Right kidney (tissue), 1 donor: ENCODE measurements at regions not wholly inside any gene's neighbourhood (a gene's known extent, or its start where the extent isn't known, plus 50 kb on each side); places are given as distances from the start of the nearest gene placed in this dataset.
A peak's percentile ranks its signal among the peaks of the same experiment; 100 is the strongest.
"Not testable (repeated sequence)": the region's sequence is repeated elsewhere in the genome, so short reads cannot be mapped to it uniquely, and the experiment has no call there.

Experiments
- DNase-seq: peaks from one replicate; pipeline ENCODE4 v3.0.0-alpha.2; 2016

DNA sequence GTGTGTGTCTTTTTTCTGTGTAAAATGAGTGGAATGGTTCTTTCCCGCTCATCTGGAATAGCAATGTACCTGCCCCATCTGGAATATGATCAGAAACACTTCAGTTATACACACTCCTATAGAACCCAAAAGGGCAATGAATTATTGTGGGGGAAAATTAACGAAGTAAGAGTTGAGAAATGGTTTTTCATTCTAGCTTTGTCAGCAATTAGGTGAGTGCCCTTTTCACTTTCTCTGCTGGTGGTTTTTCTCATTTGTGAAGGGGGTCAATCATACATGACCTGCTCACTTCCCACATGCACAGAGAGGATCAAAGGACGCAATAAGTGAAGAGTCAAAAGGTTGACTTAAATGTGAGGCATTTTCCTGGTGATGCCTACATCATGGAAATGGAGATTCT, 168.0 kb downstream of the HS3ST3B1 start:
- DNase-seq = no peak

DNA sequence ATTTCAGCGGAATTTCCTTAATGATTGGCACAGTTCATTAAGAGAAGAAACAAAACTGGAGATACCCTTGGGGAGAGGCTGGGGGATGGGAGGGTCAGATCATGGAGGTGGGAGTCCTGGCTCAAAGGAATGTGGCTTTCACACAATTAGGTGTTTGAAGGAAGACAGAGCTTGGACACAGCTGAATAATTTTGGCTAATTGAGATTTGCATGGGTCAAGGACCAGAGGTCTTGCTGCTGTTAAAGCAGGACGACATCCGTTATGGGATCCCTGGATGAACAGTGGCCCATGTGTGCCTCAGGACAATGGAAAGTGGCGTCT, 160.3 kb downstream of the HS3ST3B1 start:
- DNase-seq = no peak

- DNase-seq = peak; percentile 31
Observed at GRCh38 chr17:14460516-14461226, 159.8 kb downstream of the HS3ST3B1 start.

DNA sequence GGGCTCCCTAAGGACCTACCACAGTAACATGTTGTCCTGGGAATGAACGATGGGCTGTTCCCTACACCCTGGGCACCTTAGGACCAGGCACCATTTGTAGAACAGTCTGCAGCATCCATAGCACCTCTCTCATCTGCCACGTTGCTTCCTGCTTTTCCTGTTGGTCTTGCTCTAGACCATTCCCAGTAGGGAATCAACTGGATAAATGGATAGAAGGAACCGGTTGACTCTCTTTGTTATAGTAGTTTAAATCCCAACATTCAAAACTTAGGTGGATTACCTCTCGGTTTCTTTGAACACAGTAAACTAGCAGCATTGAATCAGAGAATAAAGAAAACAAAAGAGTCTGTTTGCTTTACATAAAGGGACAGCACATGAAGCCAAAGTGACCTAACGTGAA, 159.1 kb downstream of the HS3ST3B1 start:
- no peak for DNase-seq

DNA sequence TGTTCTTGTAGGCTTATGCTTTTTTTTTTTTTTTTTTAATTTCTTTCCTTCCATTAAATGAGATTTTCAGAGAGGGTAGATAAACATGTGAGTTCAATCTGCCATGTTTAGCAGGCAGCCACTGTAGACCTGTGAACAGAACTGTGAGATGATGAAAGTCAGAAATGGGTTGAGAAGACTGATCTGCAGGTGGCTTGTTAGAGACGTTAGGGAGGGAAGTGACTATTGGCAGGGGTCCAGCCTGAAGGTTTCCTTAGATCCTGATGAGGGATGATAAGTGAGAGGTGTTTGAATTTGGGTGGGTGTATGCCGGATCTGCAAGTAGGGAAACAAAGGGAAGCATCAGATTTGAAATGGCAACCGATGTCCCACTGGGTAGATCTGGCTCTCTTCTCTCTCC, 157.8 kb downstream of the HS3ST3B1 start:
- no peak for DNase-seq

DNA sequence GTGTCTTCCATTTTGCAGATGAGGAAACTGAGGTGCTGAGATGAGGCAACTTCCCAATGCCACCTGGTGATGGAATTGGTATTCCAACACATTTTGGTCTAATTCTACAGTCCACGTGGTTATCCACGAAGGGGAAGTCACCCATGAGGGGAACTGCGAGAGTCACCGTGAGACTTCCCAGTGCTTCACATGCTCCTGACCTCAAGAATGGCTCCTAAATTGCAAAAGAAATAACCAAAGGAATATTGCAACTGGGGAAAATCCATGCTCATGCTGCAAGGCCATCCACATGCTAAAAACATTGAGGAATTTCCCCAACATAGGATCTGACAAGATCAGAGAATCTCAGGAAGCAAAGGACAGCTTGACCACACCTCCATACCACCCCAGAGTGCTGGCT, 153.9 kb downstream of the HS3ST3B1 start:
- no peak for DNase-seq

DNA sequence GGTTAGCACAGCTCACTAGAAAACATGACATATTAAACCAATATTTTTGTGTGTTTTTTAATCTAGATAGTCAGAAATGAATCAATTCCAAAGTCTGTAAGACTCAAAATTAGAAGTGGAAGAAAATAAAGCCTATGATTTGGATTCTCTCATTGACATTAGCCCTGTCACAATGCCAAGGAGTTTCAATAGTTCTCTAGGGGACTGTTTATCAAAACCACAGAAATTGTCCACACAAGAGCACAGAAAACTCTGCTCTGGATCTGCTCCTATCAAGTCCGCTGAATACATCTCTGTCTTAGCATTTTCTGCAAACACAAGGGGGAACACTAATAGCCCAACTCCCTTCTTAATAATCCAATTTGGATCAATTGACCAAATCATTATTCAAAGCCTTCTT, 152.0 kb downstream of the HS3ST3B1 start:
- no peak for DNase-seq

- peak; percentile 13 for DNase-seq
Observed at GRCh38 chr17:14451729-14452191, 150.9 kb downstream of the HS3ST3B1 start.

DNA sequence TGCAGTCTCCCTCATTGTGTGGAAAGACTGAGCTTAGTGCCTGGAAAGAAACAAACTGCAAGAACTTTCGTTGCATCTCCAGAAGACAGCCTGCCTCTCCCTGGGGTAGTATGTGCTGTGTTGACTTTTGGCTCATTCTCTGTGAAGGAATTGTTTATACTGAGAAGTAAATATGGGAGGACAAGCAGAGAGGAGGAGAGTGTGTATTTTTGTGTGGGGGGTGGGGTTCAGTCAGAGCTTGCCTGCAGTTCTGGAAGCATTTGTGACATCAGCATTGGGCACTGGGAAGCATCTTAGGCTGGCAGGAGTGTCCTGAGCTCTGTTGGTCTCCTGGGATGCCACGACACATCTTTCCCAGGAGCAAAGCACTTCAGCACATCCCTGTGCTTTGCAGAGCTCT, 147.9 kb downstream of the HS3ST3B1 start:
- DNase-seq = no peak

DNA sequence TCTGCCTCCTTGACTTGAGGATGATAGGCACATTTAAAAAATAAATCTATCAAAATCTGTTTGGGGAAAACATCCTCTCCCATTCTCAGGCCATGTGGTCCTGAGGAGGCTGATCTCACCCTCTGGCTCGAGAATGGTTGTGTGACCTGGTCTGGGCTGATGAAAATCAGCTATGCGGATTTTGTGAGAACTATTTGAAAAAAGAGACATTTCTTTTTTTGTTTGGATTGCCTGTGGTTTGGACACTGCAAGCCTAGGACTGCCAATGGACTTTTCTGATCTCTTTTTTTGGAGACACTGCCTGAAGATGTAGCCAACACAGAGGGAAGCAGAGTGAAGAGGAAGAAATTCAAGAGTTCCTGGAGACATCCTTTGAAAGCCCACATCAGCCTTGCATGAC, 145.9 kb downstream of the HS3ST3B1 start:
- DNase-seq = no peak

DNA sequence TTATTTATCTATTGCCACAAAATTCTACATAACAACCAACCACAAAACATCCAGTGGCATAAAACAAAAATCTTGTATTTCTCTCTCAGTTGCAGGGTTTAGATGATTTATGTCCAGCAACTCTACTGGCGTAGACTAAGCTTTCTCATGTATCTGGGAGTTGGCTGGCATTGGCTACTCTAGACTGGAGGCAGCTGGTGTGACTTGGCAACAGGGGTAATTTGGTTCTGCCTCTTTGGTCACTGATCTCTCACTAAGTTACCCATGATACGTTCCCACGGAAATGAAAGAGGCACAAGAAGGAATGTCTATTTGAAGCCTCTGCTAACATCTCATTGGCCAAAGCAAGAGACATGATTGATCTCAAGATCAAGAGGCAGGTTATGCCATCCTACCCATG, 144.0 kb downstream of the HS3ST3B1 start:
- DNase-seq = no peak

DNA sequence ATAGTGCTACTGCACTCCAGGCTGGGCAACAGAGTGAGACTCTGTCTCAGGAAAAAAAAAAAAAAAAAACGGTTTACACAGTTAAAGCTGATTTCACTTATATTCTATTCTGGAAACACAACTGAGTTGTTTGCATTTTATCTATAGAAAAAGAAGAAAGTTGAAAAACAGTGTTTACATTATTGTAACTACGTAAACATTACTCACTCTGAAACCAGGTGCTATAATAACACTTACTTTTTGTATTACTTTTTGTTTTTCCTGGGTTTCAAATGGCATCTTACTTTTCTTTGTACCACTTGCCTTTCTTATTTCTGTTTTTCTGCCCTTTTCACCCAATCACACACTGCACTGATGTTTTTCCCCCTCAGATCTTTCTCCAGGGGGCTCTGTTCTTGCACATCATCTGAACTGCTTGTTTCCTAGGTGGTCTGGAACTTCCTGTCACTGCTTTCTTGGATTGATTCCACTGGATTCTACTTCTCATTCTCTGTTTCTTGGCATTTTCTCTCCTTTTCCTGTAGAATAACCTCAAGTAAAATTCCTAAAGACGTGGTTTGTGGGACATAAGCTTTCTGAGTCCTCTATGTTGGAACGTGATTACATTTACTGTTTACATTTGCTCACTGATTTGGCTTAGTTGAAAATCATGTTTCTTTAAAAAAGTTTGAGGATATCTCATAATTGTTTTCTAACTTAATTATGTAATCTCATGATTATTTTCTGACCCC, 142.1 kb downstream of the HS3ST3B1 start:
- no peak for DNase-seq

- DNase-seq = no peak
Observed at GRCh38 chr17:14437176-14437575, 136.3 kb downstream of the HS3ST3B1 start.

GRCh38 chr17:14436266-14436665, 135.4 kb downstream of the HS3ST3B1 start:
- no peak for DNase-seq

GRCh38 chr17:14434506-14434905, 133.6 kb downstream of the HS3ST3B1 start:
- no peak for DNase-seq

DNA sequence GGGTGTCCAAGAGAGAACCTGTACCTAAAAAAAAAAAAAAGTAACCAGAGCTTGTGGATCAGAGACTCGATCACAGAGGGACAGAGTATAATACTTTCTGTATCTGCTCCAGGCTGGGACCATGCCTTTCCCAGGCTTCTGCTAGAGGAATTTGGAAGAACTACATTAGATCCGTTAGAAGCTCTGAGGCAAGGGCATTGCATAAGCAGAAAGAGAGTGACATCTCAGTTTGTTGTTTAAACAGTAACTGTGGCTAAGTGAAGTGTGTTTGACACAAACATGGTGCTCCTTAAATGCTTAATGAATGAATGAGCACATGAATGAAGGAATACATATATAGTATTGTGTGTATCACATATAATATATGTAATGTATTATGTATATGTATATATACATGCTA, 131.2 kb downstream of the HS3ST3B1 start:
- no peak for DNase-seq

DNA sequence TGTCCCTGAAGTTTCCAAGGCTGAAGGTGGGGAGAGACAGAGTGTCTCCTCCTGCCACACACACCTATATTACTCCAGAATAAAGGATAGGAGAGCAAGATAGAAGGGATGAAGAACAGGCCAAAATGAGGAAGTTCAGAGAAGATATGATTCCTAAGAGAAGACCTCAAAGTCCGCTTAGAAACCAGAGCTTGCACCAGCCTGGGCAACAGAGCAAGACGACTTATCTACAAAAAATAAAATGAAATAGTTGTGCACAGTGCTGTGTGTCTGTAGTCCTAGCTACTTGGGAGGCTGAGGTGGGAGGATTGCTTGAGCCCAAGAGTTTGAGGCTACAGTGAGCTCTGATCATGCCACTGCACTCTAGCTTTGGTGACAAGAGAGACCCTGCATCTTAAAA, 128.2 kb downstream of the HS3ST3B1 start:
- no peak for DNase-seq

DNA sequence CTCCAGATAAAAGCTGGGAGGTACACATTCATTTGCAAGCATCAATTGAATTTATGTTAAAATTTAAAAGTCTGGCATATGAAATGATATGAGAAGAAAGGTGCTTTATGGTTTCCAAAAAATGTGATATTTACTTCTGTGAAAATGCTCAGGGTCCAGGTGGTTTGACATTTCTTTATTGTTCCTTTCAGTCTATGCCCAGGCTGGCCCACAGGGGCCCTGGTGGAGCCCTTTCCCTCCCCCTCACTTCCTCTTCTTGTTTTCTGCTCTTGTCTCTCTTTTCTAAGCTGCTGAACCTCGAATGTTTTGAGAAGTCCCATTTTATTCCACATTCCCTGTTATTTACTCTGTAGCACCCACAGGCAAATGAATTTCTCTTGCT, 127.8 kb downstream of the HS3ST3B1 start:
- no peak for DNase-seq

DNA sequence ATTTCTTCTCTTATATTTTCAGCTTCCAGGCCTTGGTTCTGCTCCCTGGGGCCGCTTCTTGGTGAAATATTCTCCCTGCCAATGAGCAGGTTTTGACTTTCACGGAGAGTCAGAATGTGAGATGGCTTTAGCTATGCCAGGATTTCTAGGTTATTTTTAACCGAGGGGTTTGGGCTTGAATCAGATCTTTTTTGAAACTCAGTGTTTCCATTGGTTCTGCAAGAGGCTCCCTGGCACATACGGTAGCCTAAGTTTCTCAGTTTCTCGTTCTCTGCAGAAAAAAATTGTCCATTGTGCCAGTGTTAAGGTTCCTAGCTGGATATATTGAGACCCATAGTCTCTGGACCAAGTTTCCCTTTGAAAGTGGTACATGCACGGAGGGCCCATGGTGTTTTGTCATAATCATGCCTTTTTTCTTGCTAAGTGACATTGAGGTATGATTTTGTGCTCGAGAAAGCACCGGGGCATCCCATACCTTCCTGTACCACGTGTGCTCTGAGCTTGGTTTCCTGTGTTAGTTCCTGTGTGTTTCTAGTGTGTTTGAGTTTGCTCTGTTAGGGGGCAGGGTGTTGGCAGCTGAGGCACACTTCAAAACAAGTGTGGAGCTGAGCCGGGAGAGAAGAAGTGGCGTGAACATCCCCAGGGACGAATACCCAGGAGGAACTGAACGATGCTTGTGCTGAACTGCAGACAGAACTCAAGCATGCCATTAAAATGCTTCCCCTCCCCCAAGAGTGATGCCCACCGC, 127.2 kb downstream of the HS3ST3B1 start:
- DNase-seq = no peak

- DNase-seq = not testable (repeated sequence)
Observed at GRCh38 chr17:14423156-14423555, 122.3 kb downstream of the HS3ST3B1 start.

- no peak for DNase-seq
Observed at GRCh38 chr17:14417336-14417735, 116.5 kb downstream of the HS3ST3B1 start.

- no peak for DNase-seq
Observed at GRCh38 chr17:14409292-14409691, 108.4 kb downstream of the HS3ST3B1 start.

- no peak for DNase-seq
Observed at GRCh38 chr17:14407541-14407940, 106.7 kb downstream of the HS3ST3B1 start.

DNA sequence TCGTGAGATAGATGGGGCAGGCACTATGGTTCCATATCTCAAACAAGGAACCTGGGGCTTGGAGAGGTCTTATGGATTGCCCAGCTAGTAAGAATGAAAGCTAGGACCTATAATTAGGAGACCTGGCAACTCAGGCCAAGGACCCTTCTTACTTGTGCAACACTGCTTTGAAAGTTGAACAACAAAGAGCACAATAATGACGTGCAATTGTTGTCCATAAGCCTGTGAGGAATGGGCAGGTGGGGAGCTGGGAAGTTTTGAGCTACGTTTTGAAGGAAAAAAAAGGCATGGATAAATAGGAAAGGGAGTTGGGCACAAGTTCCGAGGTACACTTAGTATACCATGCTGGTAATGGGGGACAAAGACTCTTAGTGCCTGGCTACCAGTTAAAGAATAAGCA, 104.3 kb downstream of the HS3ST3B1 start:
- no peak for DNase-seq
